ENCODE measurements at regions not wholly inside any gene's neighbourhood (a gene's known extent, or its start where the extent isn't known, plus 50 kb on each side); places are given as distances from the start of the nearest gene placed in this dataset.

DNA sequence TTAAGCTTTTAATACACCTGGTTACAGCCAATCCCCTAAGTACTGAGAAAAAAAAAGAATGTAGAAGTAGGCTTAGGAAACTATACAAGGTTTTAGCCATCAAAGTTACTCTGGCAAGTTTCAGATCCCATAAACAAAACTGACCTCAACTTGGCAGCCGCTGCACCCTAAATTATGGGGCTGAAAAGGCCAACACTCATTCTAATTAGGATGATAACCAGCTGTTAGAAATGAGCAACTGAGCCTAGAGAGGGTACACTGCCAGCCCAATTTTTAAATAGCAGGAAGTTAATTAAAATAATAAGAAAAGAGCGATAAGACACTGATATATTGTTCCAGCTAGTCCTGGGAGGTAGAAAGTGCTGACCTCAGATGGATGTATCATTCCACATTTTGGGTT lies 105.7 kb upstream of the VAV3 start:
- no peak overlapping the region for H3K23ac ChIP-seq (ENCODE audit: low read depth, low read length)
- H3K27me3 ChIP-seq (ENCODE audit: control insufficient read depth, insufficient read depth, low read length) = no peaks in the 10 kb centered on the region
- intact Hi-C loops (cut with micrococcal nuclease) = no loop called here
- no peak overlapping the region for H2BK20ac ChIP-seq (ENCODE audit: low read depth, low read length)
- CTCF ChIA-PET = interaction anchor here (0.8 kb wide), 1 partner anchor 55 kb away, joined by 3 read pairs; no protein-coding TSS in a partner anchor
- DNase-seq = no peak
- no peak overlapping the region for H3K27ac ChIP-seq (ENCODE audit: insufficient read depth, low read length)
- H2AFZ ChIP-seq (replicated peaks; ENCODE audit: low read length, poor library complexity) = no peak overlapping the region
- H2BK120ac ChIP-seq (ENCODE audit: low read depth, low read length) = no peak overlapping the region
- H2BK15ac ChIP-seq (ENCODE audit: low read depth, low read length) = no peak overlapping the region
- H4K8ac ChIP-seq (ENCODE audit: low read depth in 2 of 2, low read length in 2 of 2) = no peak overlapping the region
- no TSS peak for BruUV-seq (replicated peaks)
- dilution Hi-C loops (cut with HindIII; ENCODE audit: low sequenced_read_pairs, unreplicated experiment) = no loop called here
- H3K4me1 ChIP-seq (ENCODE audit: control insufficient read depth, insufficient read depth, low read length) = no peaks in the 10 kb centered on the region
- H4K91ac ChIP-seq (ENCODE audit: insufficient read depth, low read depth, low read length) = no peak overlapping the region
- H3K18ac ChIP-seq (ENCODE audit: low read depth, low read length) = no peak overlapping the region
- WGBS, 2 experiments (ENCODE audit: extremely low coverage in 2 of 2, insufficient read length in 1 of 2) = 25% methylated on average over 1 of the region's 2 CpGs; no CpG with 5 or more reads in 1 of the 2 experiments
- POLR2A ChIA-PET (ENCODE audit: unreplicated experiment) = no interaction called here
- no peaks in the 10 kb centered on the region for H4K20me1 ChIP-seq (ENCODE audit: insufficient read depth, low read length)
- no peak overlapping the region for H2AK9ac ChIP-seq (replicated peaks; ENCODE audit: low read depth, low read length, poor library complexity)
- H3K4ac ChIP-seq (ENCODE audit: low read depth, low read length) = no peak overlapping the region
- H3K9me1 ChIP-seq (ENCODE audit: insufficient read depth, low read length) = no peaks in the 10 kb centered on the region
- no peak overlapping the region for H2BK5ac ChIP-seq (ENCODE audit: low read depth, low read length, poor library complexity, severe bottlenecking)
- H3K56ac ChIP-seq (ENCODE audit: extremely low read depth, insufficient read depth, low read length) = no peak overlapping the region
- H4K5ac ChIP-seq (ENCODE audit: low read depth, low read length) = no peak overlapping the region
- no peaks in the 10 kb centered on the region for H3K36me3 ChIP-seq (ENCODE audit: control insufficient read depth, insufficient read depth, low read length)
- no peak overlapping the region for H2AK5ac ChIP-seq (ENCODE audit: low read depth, low read length)
- H3K4me2 ChIP-seq (ENCODE audit: low read depth, low read length) = no peak overlapping the region
- H3K9me3 ChIP-seq (ENCODE audit: control insufficient read depth, insufficient read depth, low read length) = no peaks in the 10 kb centered on the region
- no peak overlapping the region for H3K14ac ChIP-seq (replicated peaks; ENCODE audit: low read depth, low read length)
- H3K79me1 ChIP-seq (ENCODE audit: low read depth in 1 of 2, low read length in 2 of 2) = no peaks in the 10 kb centered on the region
- ATAC-seq (ENCODE audit: low read depth) = no peak
- TF ChIP-seq, protein P1, sequence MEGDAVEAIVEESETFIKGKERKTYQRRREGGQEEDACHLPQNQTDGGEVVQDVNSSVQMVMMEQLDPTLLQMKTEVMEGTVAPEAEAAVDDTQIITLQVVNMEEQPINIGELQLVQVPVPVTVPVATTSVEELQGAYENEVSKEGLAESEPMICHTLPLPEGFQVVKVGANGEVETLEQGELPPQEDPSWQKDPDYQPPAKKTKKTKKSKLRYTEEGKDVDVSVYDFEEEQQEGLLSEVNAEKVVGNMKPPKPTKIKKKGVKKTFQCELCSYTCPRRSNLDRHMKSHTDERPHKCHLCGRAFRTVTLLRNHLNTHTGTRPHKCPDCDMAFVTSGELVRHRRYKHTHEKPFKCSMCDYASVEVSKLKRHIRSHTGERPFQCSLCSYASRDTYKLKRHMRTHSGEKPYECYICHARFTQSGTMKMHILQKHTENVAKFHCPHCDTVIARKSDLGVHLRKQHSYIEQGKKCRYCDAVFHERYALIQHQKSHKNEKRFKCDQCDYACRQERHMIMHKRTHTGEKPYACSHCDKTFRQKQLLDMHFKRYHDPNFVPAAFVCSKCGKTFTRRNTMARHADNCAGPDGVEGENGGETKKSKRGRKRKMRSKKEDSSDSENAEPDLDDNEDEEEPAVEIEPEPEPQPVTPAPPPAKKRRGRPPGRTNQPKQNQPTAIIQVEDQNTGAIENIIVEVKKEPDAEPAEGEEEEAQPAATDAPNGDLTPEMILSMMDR (conservative IDR thresholded peaks at IDR 0.05; ENCODE audit: low read depth, low read length) = no peak
- TF ChIP-seq RAD21 (IDR thresholded peaks at IDR 0.05; ENCODE audit: low read length) = no peak
- no peak for TF ChIP-seq MXI1 (IDR thresholded peaks at IDR 0.05; ENCODE audit: borderline replicate concordance, low read depth, low read length)
- no peak for TF ChIP-seq CHD1 (IDR thresholded peaks at IDR 0.05; ENCODE audit: low read depth, low read length)
- TF ChIP-seq MAFK (IDR thresholded peaks at IDR 0.05; ENCODE audit: low read depth, low read length) = no peak
- TF ChIP-seq SMC3 (IDR thresholded peaks at IDR 0.05; ENCODE audit: low read depth, low read length) = no peak
- no peak for TF ChIP-seq NFE2L2 (IDR thresholded peaks at IDR 0.05; ENCODE audit: low read depth, low read length)
- TF ChIP-seq BHLHE40 (IDR thresholded peaks at IDR 0.05; ENCODE audit: low read depth, low read length) = no peak
- TF ChIP-seq MAZ (IDR thresholded peaks at IDR 0.05; ENCODE audit: borderline replicate concordance, low read depth, low read length) = no peak
- TF ChIP-seq, protein P2, sequence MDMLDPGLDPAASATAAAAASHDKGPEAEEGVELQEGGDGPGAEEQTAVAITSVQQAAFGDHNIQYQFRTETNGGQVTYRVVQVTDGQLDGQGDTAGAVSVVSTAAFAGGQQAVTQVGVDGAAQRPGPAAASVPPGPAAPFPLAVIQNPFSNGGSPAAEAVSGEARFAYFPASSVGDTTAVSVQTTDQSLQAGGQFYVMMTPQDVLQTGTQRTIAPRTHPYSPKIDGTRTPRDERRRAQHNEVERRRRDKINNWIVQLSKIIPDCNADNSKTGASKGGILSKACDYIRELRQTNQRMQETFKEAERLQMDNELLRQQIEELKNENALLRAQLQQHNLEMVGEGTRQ (IDR thresholded peaks at IDR 0.05; ENCODE audit: low read depth, low read length) = no peak
- TF ChIP-seq, protein P3, sequence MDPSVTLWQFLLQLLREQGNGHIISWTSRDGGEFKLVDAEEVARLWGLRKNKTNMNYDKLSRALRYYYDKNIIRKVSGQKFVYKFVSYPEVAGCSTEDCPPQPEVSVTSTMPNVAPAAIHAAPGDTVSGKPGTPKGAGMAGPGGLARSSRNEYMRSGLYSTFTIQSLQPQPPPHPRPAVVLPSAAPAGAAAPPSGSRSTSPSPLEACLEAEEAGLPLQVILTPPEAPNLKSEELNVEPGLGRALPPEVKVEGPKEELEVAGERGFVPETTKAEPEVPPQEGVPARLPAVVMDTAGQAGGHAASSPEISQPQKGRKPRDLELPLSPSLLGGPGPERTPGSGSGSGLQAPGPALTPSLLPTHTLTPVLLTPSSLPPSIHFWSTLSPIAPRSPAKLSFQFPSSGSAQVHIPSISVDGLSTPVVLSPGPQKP (IDR thresholded peaks at IDR 0.05; ENCODE audit: borderline replicate concordance, low read depth, low read length) = no peak
- no peak for TF ChIP-seq CEBPB (IDR thresholded peaks at IDR 0.05; ENCODE audit: low read depth, low read length)
- TF ChIP-seq POLR2A (IDR thresholded peaks at IDR 0.05; ENCODE audit: low read depth, low read length) = no peak
- TF ChIP-seq RCOR1 (IDR thresholded peaks at IDR 0.05; ENCODE audit: insufficient replicate concordance, low read length) = no peak
- no peak for TF ChIP-seq FOS (IDR thresholded peaks at IDR 0.05; ENCODE audit: low read depth, low read length)
- TF ChIP-seq RFX5 (IDR thresholded peaks at IDR 0.05; ENCODE audit: low read depth, low read length) = no peak
- in situ Hi-C loops (cut with MboI; ENCODE audit: low sequenced_read_pairs) = no loop called here
- H3K9ac ChIP-seq (ENCODE audit: low read depth, low read length) = no peak overlapping the region
- no peak overlapping the region for H3K4me3 ChIP-seq (ENCODE audit: insufficient read depth, low read depth, low read length)
